GM23248 (cell line): ENCODE measurements at regions not wholly inside any gene's neighbourhood (a gene's known extent, or its start where the extent isn't known, plus 50 kb on each side); places are given as distances from the start of the nearest gene placed in this dataset.

Experiments used
- DNase-seq: peaks from one replicate; pipeline ENCODE4 v3.0.0-alpha.2; 2015
- H2AFZ ChIP-seq: fragments of 200-600 bp; sonication (generic); 2 replicates; pipeline ENCODE4 v1.6.1; 2016; ENCODE audit warnings: antibody characterized with exemption
- H3F3A ChIP-seq: fragments of 200-600 bp; sonication (generic); 2 replicates; pipeline ENCODE4 v1.6.1; 2016; ENCODE audit warnings: mild to moderate bottlenecking, antibody characterized with exemption, mixed run types; ENCODE audit not compliant: insufficient read depth
- H3K27ac ChIP-seq: fragments of 200-600 bp; sonication (generic); 2 replicates; pipeline ENCODE4 v1.5.1; 2016; ENCODE audit warnings: mild to moderate bottlenecking
- H3K27me3 ChIP-seq: fragments of 200-600 bp; sonication (generic); replicated peaks from 2 replicates; pipeline ENCODE4 v1.6.1; 2016; ENCODE audit warnings: mild to moderate bottlenecking; ENCODE audit not compliant: insufficient read depth
- H3K36me3 ChIP-seq: fragments of 200-600 bp; sonication (generic); 2 replicates; pipeline ENCODE4 v1.6.1; 2016; ENCODE audit warnings: low read depth, mild to moderate bottlenecking
- H3K4me1 ChIP-seq: fragments of 200-600 bp; sonication (generic); 2 replicates; pipeline ENCODE4 v1.6.1; 2016; ENCODE audit warnings: mild to moderate bottlenecking; ENCODE audit not compliant: insufficient read depth
- H3K4me2 ChIP-seq: fragments of 200-600 bp; sonication (generic); one replicate; pipeline ENCODE4 v1.6.1; 2016; ENCODE audit warnings: mild to moderate bottlenecking; ENCODE audit not compliant: unreplicated experiment
- H3K4me3 ChIP-seq: fragments of 200-600 bp; sonication (generic); 2 replicates; pipeline ENCODE4 v1.5.1; 2016; ENCODE audit warnings: mild to moderate bottlenecking
- H3K79me2 ChIP-seq: fragments of 200-600 bp; sonication (generic); 2 replicates; pipeline ENCODE4 v1.6.1; 2016; ENCODE audit warnings: mild to moderate bottlenecking; ENCODE audit not compliant: insufficient read depth
- H3K9ac ChIP-seq: fragments of 200-600 bp; sonication (generic); 2 replicates; pipeline ENCODE4 v1.6.1; 2016; ENCODE audit warnings: mild to moderate bottlenecking
- H3K9me2 ChIP-seq: fragments of 200-600 bp; sonication (generic); 2 replicates; pipeline ENCODE4 v1.6.1; 2016; ENCODE audit warnings: mixed run types, mild to moderate bottlenecking, moderate library complexity; ENCODE audit not compliant: insufficient read depth
- H3K9me3 ChIP-seq: fragments of 200-600 bp; sonication (generic); one replicate; pipeline ENCODE4 v1.6.1; 2017; ENCODE audit warnings: low read depth
- H4K20me1 ChIP-seq: fragments of 200-600 bp; sonication (generic); 2 replicates; pipeline ENCODE4 v1.6.0; 2016; ENCODE audit not compliant: insufficient read depth
- EZH2 ChIP-seq: fragments of 200-600 bp; sonication (generic); IDR thresholded peaks from 2 replicates; pipeline ENCODE4 v1.6.1; 2018; ENCODE audit warnings: antibody characterized with exemption, mild to moderate bottlenecking; ENCODE audit not compliant: insufficient read depth, poor library complexity, severe bottlenecking
- EZH2phosphoT487 ChIP-seq: fragments of 200-600 bp; sonication (generic); IDR thresholded peaks from 2 replicates; pipeline ENCODE4 v1.6.1; 2018; ENCODE audit warnings: antibody characterized with exemption, moderate library complexity, mild to moderate bottlenecking, low read depth; ENCODE audit not compliant: insufficient read depth
- WGBS, 2 experiments: methylation state at CpG; one replicate each; pipeline ENCODE4 v1.1.6; 2015 to 2017; ENCODE audit warnings: low lambda C conversion rate in 2 of 2, low coverage in 1 of 2; ENCODE audit errors: missing lambda C conversion rate in 2 of 2; 5-methylcytosine and 5-hydroxymethylcytosine counted together
- in situ Hi-C: fragments of 300-500 bp; cut with MboI; formaldehyde crosslinking; loops from 2 replicates; pipeline ENCODE4 v1.15.0; 2020

GRCh38 chr19:23509686-23510450 lies 114.6 kb upstream of the ZNF91 start:
- H3K9me3 ChIP-seq: no peaks in the 10 kb centered on the region
- in situ Hi-C loops: no loop called here
- H3K4me3 ChIP-seq: no peak overlapping the region
- no peak for DNase-seq
- no peak overlapping the region for H3K9ac ChIP-seq
- no peaks in the 10 kb centered on the region for H3K27me3 ChIP-seq
- no peak overlapping the region for H3K4me2 ChIP-seq
- H3K36me3 ChIP-seq: no peaks in the 10 kb centered on the region
- no peaks in the 10 kb centered on the region for H3K79me2 ChIP-seq
- WGBS, 2 experiments: 15 to 16% methylated on average over 3 of the region's 3 CpGs
- H3F3A ChIP-seq: no peaks in the 10 kb centered on the region
- H3K4me1 ChIP-seq: no peaks in the 10 kb centered on the region
- TF ChIP-seq EZH2 (no peak), EZH2phosphoT487 (no peak)
- H2AFZ ChIP-seq: no peak overlapping the region
- no peak overlapping the region for H3K27ac ChIP-seq
- no peaks in the 10 kb centered on the region for H4K20me1 ChIP-seq
- no peaks in the 10 kb centered on the region for H3K9me2 ChIP-seq

DNA sequence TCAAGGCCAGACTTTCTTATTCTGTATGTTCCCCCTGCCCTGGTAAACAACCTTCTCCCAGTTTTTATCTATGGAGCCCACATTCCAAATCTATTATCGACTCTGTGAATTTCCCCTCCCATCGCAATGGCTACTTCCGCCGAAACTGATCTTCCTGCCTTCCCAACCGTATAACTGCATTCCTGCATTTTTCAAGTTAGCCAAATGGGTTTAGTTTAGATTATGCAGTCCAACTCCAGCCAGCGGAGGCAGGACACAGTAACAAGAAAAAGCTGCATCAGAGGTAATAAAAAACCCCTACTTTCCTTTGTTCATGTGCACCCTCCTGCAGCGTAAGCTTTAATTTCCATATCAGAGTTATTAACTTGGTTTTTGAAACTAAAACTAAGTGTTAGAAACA lies 112.2 kb upstream of the ZNF91 start:
- H3K79me2 ChIP-seq: no peaks in the 10 kb centered on the region
- in situ Hi-C loops: no loop called here
- no peaks in the 10 kb centered on the region for H3K36me3 ChIP-seq
- H3K4me1 ChIP-seq: no peaks in the 10 kb centered on the region
- H3K27ac ChIP-seq: no peak overlapping the region
- no peak overlapping the region for H3K4me3 ChIP-seq
- no peak for DNase-seq
- H3K9me3 ChIP-seq: no peaks in the 10 kb centered on the region
- H3K9ac ChIP-seq: no peak overlapping the region
- no peaks in the 10 kb centered on the region for H4K20me1 ChIP-seq
- no peaks in the 10 kb centered on the region for H3K9me2 ChIP-seq
- TF ChIP-seq EZH2: no peak
- TF ChIP-seq EZH2phosphoT487: no peak
- no peaks in the 10 kb centered on the region for H3F3A ChIP-seq
- H2AFZ ChIP-seq: no peak overlapping the region
- WGBS, 2 experiments: 68 to 71% methylated on average over 7 of the region's 7 CpGs
- no peaks in the 10 kb centered on the region for H3K27me3 ChIP-seq
- no peak overlapping the region for H3K4me2 ChIP-seq

DNA sequence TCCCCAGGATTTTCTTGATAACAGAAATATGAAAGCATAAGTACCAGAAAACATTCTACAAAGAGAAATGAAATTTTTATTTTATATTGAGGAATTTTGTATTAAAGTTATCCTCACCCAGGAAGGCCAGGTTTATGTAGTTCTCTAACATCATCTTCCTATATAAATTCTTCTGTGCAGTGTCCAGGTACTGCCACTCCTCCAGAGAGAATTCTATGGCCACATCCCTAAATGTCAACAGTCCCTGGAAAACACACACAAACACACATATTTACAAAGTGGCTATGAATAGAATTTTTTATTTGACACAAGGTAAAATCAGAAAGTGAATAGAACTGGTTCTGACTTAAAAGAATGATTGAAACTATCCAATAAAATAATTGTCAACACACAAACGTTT lies 110.5 kb upstream of the ZNF91 start:
- Histone ChIP-seq H3K4me3 (no peak overlapping the region), H3F3A (no peaks in the 10 kb centered on the region), H3K9me3 (no peaks in the 10 kb centered on the region), H3K4me2 (no peak overlapping the region), H3K27ac (no peak overlapping the region), H2AFZ (no peak overlapping the region), H4K20me1 (no peaks in the 10 kb centered on the region), H3K9ac (no peak overlapping the region), H3K4me1 (no peaks in the 10 kb centered on the region), H3K79me2 (no peaks in the 10 kb centered on the region), H3K36me3 (no peaks in the 10 kb centered on the region), H3K27me3 (no peaks in the 10 kb centered on the region), H3K9me2 (no peaks in the 10 kb centered on the region)
- TF ChIP-seq EZH2: no peak
- no peak for TF ChIP-seq EZH2phosphoT487
- no peak for DNase-seq
- WGBS, 2 experiments: 0% methylated on average over 1 of the region's 1 CpG
- in situ Hi-C loops: no loop called here

DNA sequence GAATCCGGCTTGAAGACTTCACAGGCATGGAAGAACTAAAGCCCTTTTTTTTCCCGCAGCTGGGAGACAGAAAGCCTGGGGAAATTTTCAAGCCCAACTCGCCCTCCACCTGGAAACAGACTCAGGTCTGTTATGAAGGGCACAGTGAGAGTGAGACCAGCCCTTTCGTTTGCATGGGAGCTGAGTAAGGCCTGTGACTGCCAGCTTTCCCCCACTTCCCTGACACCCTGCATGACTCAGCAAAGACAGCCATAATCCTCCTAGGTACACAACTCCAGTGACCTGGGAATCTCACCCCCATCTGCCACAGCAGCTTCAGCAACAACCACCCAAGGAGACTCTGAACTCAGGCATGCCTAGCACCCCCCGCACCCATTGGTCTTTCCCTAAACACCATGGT lies 87.6 kb upstream of the ZNF91 start:
- TF ChIP-seq EZH2 (no peak), EZH2phosphoT487 (no peak)
- H3F3A ChIP-seq: no peaks in the 10 kb centered on the region
- no peak overlapping the region for H3K9ac ChIP-seq
- no peaks in the 10 kb centered on the region for H3K9me2 ChIP-seq
- H3K27me3 ChIP-seq: no peaks in the 10 kb centered on the region
- no peaks in the 10 kb centered on the region for H4K20me1 ChIP-seq
- no peak for DNase-seq
- whole genome bisulfite sequencing, 2 experiments: 15 to 24% methylated on average over 5 of the region's 5 CpGs
- H2AFZ ChIP-seq: no peak overlapping the region
- no peak overlapping the region for H3K4me2 ChIP-seq
- no peak overlapping the region for H3K4me3 ChIP-seq
- H3K9me3 ChIP-seq: no peaks in the 10 kb centered on the region
- H3K27ac ChIP-seq: no peak overlapping the region
- in situ Hi-C loops: no loop called here
- H3K4me1 ChIP-seq: no peaks in the 10 kb centered on the region
- no peaks in the 10 kb centered on the region for H3K79me2 ChIP-seq
- no peaks in the 10 kb centered on the region for H3K36me3 ChIP-seq
